ENCODE measurements at regions not wholly inside any gene's neighbourhood (a gene's known extent, or its start where the extent isn't known, plus 50 kb on each side); places are given as distances from the start of the nearest gene placed in this dataset.

DNA sequence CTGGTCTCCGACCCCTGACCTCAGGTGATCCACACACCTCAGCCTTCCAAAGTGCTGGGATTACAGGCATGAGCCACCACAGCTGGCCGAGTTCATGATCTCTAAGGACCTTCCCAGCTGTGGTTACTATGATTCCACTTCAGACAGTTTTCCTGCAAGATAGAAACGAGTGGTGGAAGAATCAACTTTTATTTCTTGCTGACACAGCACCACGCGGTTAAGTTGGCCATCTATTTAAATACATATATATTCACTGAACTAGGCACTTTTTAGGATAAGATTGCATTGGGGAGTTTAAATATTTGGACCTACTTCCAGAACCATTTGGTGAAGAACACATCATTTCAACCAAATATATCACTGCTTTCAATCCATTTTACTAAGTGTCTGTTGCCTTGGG lies 213.4 kb downstream of the TBX5 start:
- H3K27ac ChIP-seq (ENCODE audit: control insufficient read depth, insufficient read depth): no peak overlapping the region

DNA sequence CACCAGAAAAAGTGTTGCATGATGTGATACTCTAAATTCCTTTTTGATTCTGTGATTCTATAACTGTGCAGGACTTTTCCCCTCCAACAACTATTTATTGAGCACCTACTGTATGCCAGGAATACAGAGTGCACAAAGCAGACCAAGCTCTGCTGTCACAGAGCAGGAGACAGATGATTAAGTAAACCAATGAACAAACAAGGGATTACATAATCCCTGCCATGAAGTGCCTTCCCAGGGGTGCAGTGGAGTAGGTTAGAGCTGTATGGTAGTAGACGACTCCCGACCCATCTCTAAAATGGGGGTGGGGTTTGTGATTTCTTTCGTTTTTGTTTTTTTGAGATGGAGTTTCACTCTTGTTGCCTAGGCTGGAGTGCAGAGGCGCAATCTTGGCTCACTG lies 213.9 kb downstream of the TBX5 start:
- FAIRE-seq: no peak
- CTCF ChIA-PET: no interaction called here
- H2AFZ ChIP-seq (ENCODE audit: control insufficient read depth, low read depth, low read length): no peak overlapping the region
- RAD21 ChIA-PET (ENCODE audit: unreplicated experiment): no interaction called here
- BruUV-seq (replicated peaks): no TSS peak
- H3K27me3 ChIP-seq (replicated peaks in 1 of 2; ENCODE audit: control insufficient read depth in 2 of 2, insufficient read depth in 2 of 2, low read length in 1 of 2): no peaks in the 10 kb centered on the region
- in situ Hi-C loops (cut with MboI): no loop called here
- no peak for DNase-seq (ENCODE audit: low read depth, low spot score)
- no peaks in the 10 kb centered on the region for H3K79me2 ChIP-seq (ENCODE audit: control insufficient read depth, insufficient read depth, low read length)
- H3K9me3 ChIP-seq (replicated peaks; ENCODE audit: control insufficient read depth, insufficient read depth, low read length): no peaks in the 10 kb centered on the region
- POLR2A ChIA-PET: no interaction called here
- 50% methylated on average over 4 of the region's 4 CpGs for WGBS (ENCODE audit: insufficient coverage, insufficient replicate concordance, low lambda C conversion rate, missing lambda C conversion rate)
- no peaks in the 10 kb centered on the region for H4K20me1 ChIP-seq (ENCODE audit: control insufficient read depth, insufficient read depth)
- intact Hi-C loops (cut with micrococcal nuclease; ENCODE audit: unreplicated experiment): no loop called here
- no peak overlapping the region for H3K4me3 ChIP-seq
- H3K4me1 ChIP-seq (ENCODE audit: control insufficient read depth, insufficient read depth, low read length): no peaks in the 10 kb centered on the region
- no peak overlapping the region for H3K4me2 ChIP-seq (ENCODE audit: control insufficient read depth, insufficient read depth)
- no peak for ATAC-seq
- SMC1A ChIA-PET (ENCODE audit: uncharacterized antibody, unreplicated experiment): interaction anchor here (0.8 to 1.2 kb wide), 2 partner anchors 9 to 74 kb away, joined by 3 read pairs; no protein-coding TSS in a partner anchor
- no peak overlapping the region for H3K9ac ChIP-seq (ENCODE audit: control insufficient read depth, insufficient read depth, low read length)
- no peaks in the 10 kb centered on the region for H3K36me3 ChIP-seq (ENCODE audit: control insufficient read depth in 2 of 2, insufficient read depth in 2 of 2, low read length in 1 of 2)
- no peak overlapping the region for H3K27ac ChIP-seq (ENCODE audit: control insufficient read depth, insufficient read depth)
- TF ChIP-seq TBL1XR1 (IDR thresholded peaks at IDR 0.05; ENCODE audit: low read depth, low read length) (no peak), NFYA (IDR thresholded peaks at IDR 0.05; ENCODE audit: borderline replicate concordance, low read depth, low read length) (no peak), RAD21 (IDR thresholded peaks at IDR 0.05; ENCODE audit: insufficient read depth, low read depth, low read length) (no peak), WRNIP1 (IDR thresholded peaks at IDR 0.05; ENCODE audit: borderline replicate concordance, low read depth, low read length) (no peak), POLR2AphosphoS5 (IDR thresholded peaks at IDR 0.05; ENCODE audit: low read length) (no peak), IRF4 (IDR thresholded peaks at IDR 0.05; ENCODE audit: low read depth, low read length) (no peak), RBBP5 (conservative IDR thresholded peaks at IDR 0.05) (no peak), HDAC2 (IDR thresholded peaks at IDR 0.05) (no peak)
- TF ChIP-seq, protein P1, sequence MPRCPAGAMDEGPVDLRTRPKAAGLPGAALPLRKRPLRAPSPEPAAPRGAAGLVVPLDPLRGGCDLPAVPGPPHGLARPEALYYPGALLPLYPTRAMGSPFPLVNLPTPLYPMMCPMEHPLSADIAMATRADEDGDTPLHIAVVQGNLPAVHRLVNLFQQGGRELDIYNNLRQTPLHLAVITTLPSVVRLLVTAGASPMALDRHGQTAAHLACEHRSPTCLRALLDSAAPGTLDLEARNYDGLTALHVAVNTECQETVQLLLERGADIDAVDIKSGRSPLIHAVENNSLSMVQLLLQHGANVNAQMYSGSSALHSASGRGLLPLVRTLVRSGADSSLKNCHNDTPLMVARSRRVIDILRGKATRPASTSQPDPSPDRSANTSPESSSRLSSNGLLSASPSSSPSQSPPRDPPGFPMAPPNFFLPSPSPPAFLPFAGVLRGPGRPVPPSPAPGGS (IDR thresholded peaks at IDR 0.05; ENCODE audit: borderline replicate concordance, insufficient read depth, low read depth, low read length, poor library complexity, severe bottlenecking): no peak
- TF ChIP-seq, protein P2, sequence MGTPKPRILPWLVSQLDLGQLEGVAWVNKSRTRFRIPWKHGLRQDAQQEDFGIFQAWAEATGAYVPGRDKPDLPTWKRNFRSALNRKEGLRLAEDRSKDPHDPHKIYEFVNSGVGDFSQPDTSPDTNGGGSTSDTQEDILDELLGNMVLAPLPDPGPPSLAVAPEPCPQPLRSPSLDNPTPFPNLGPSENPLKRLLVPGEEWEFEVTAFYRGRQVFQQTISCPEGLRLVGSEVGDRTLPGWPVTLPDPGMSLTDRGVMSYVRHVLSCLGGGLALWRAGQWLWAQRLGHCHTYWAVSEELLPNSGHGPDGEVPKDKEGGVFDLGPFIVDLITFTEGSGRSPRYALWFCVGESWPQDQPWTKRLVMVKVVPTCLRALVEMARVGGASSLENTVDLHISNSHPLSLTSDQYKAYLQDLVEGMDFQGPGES (IDR thresholded peaks at IDR 0.05): no peak
- TF ChIP-seq, protein P3, sequence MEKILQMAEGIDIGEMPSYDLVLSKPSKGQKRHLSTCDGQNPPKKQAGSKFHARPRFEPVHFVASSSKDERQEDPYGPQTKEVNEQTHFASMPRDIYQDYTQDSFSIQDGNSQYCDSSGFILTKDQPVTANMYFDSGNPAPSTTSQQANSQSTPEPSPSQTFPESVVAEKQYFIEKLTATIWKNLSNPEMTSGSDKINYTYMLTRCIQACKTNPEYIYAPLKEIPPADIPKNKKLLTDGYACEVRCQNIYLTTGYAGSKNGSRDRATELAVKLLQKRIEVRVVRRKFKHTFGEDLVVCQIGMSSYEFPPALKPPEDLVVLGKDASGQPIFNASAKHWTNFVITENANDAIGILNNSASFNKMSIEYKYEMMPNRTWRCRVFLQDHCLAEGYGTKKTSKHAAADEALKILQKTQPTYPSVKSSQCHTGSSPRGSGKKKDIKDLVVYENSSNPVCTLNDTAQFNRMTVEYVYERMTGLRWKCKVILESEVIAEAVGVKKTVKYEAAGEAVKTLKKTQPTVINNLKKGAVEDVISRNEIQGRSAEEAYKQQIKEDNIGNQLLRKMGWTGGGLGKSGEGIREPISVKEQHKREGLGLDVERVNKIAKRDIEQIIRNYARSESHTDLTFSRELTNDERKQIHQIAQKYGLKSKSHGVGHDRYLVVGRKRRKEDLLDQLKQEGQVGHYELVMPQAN (conservative IDR thresholded peaks at IDR 0.05): no peak
- TF ChIP-seq, protein P4, sequence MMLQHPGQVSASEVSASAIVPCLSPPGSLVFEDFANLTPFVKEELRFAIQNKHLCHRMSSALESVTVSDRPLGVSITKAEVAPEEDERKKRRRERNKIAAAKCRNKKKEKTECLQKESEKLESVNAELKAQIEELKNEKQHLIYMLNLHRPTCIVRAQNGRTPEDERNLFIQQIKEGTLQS (IDR thresholded peaks at IDR 0.05; ENCODE audit: borderline replicate concordance, extremely low read depth, low read depth, low read length): no peak

More for the DNA sequence above, 213.4 kb downstream of the TBX5 start:
- ChIA-PET RAD21 (ENCODE audit: unreplicated experiment) (no interaction called here), CTCF (no interaction called here), SMC1A (ENCODE audit: uncharacterized antibody, unreplicated experiment) (interaction anchor here (1.2 kb wide), 1 partner anchor 10 kb away, joined by 3 read pairs; no protein-coding TSS in a partner anchor), POLR2A (no interaction called here)
- Histone ChIP-seq H3K4me2 (ENCODE audit: control insufficient read depth, insufficient read depth) (no peak overlapping the region), H3K27me3 (replicated peaks in 1 of 2; ENCODE audit: control insufficient read depth in 2 of 2, insufficient read depth in 2 of 2, low read length in 1 of 2) (no peaks in the 10 kb centered on the region), H4K20me1 (ENCODE audit: control insufficient read depth, insufficient read depth) (no peaks in the 10 kb centered on the region), H3K4me3 (no peak overlapping the region), H3K4me1 (ENCODE audit: control insufficient read depth, insufficient read depth, low read length) (no peaks in the 10 kb centered on the region), H2AFZ (ENCODE audit: control insufficient read depth, low read depth, low read length) (no peak overlapping the region), H3K9ac (ENCODE audit: control insufficient read depth, insufficient read depth, low read length) (no peak overlapping the region), H3K36me3 (ENCODE audit: control insufficient read depth in 2 of 2, insufficient read depth in 2 of 2, low read length in 1 of 2) (no peaks in the 10 kb centered on the region), H3K79me2 (ENCODE audit: control insufficient read depth, insufficient read depth, low read length) (no peaks in the 10 kb centered on the region), H3K9me3 (replicated peaks; ENCODE audit: control insufficient read depth, insufficient read depth, low read length) (no peaks in the 10 kb centered on the region)
- FAIRE-seq (no peak), DNase-seq (ENCODE audit: low read depth, low spot score) (no peak), ATAC-seq (no peak)
- 14% methylated on average over 5 of the region's 5 CpGs for WGBS (ENCODE audit: insufficient coverage, insufficient replicate concordance, low lambda C conversion rate, missing lambda C conversion rate)
- in situ Hi-C loops (cut with MboI) (no loop called here), intact Hi-C loops (cut with micrococcal nuclease; ENCODE audit: unreplicated experiment) (no loop called here)
- BruUV-seq (replicated peaks): no TSS peak
- TF ChIP-seq TBL1XR1 (IDR thresholded peaks at IDR 0.05; ENCODE audit: low read depth, low read length) (no peak), PAX5 (IDR thresholded peaks at IDR 0.05; ENCODE audit: borderline replicate concordance, low read depth, low read length) (no peak), NRF1 (conservative IDR thresholded peaks at IDR 0.05; ENCODE audit: low read depth, low read length) (no peak), KLF5 (IDR thresholded peaks at IDR 0.05; ENCODE audit: partially characterized antibody) (no peak), SUZ12 (IDR thresholded peaks at IDR 0.05; ENCODE audit: unreplicated experiment) (no peak), HDGF (IDR thresholded peaks at IDR 0.05) (no peak), WRNIP1 (IDR thresholded peaks at IDR 0.05; ENCODE audit: borderline replicate concordance, low read depth, low read length) (no peak)

Data from GM12878 (cell line).